Body of pancreas (tissue), 4 donors: ENCODE measurements at regions not wholly inside any gene's neighbourhood (a gene's known extent, or its start where the extent isn't known, plus 50 kb on each side); places are given as distances from the start of the nearest gene placed in this dataset.

ENCODE experiments used
- POLR2A ChIP-seq, 3 donors: fragments of 450-650 bp; IDR thresholded peaks; one replicate each; pipeline ENCODE4 v1.6.1; 2016; ENCODE audit warnings: antibody characterized with exemption in 3 of 3, mild to moderate bottlenecking in 2 of 3
- TF ChIP-seq, protein P1 (sequence below), 7 experiments: fragments of 450-650 bp in 4 of 7; fragments of 200-600 bp in 3 of 7; sonication (generic) in 3 of 7; IDR thresholded peaks; one replicate each; pipeline ENCODE4 v1.5.1; 2016 to 2019; ENCODE audit warnings: antibody characterized with exemption in 7 of 7

DNA sequence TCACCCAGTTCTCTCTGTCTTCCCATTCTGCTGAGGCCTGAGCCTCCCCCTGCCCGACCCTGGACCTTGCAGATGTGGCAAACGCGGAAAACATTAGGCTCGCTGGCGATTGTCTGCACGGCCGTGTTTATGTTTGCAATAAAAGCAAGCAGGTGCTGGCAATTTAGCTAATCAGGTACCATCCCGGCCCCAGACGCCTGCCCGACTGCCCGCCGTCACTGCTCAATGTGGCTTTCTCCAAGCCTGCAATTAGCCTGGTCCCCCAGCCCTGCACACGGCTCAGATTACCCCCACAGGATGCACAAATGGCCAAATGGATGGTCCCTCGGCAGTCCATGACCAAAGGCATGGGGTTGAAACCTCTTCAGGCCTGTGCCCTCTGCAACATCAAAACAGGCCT is 259.7 kb downstream of the MN1 start:
- TF ChIP-seq, protein P1, sequence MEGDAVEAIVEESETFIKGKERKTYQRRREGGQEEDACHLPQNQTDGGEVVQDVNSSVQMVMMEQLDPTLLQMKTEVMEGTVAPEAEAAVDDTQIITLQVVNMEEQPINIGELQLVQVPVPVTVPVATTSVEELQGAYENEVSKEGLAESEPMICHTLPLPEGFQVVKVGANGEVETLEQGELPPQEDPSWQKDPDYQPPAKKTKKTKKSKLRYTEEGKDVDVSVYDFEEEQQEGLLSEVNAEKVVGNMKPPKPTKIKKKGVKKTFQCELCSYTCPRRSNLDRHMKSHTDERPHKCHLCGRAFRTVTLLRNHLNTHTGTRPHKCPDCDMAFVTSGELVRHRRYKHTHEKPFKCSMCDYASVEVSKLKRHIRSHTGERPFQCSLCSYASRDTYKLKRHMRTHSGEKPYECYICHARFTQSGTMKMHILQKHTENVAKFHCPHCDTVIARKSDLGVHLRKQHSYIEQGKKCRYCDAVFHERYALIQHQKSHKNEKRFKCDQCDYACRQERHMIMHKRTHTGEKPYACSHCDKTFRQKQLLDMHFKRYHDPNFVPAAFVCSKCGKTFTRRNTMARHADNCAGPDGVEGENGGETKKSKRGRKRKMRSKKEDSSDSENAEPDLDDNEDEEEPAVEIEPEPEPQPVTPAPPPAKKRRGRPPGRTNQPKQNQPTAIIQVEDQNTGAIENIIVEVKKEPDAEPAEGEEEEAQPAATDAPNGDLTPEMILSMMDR (IDR thresholded peaks at IDR 0.05): no peak
- no peak for TF ChIP-seq POLR2A (IDR thresholded peaks at IDR 0.05)
